Thyroid gland (tissue), 4 donors: ENCODE measurements at regions not wholly inside any gene's neighbourhood (a gene's known extent, or its start where the extent isn't known, plus 50 kb on each side); places are given as distances from the start of the nearest gene placed in this dataset.

Experiments used
- DNase-seq, 2 donors: peaks; one replicate each; pipeline ENCODE4 v3.0.0-alpha.2; 2019
- H3K27ac ChIP-seq, 3 donors: fragments of 200-600 bp; sonication (generic); 1 replicate in 2 of 3; 2 replicates in 1 of 3; pipeline ENCODE4 v1.5.1; 2016 to 2019; ENCODE audit warnings: mild to moderate bottlenecking in 1 of 3, moderate library complexity in 1 of 3
- H3K27me3 ChIP-seq: fragments of 200-600 bp; sonication (generic); one replicate; pipeline ENCODE4 v1.5.1; 2019
- H3K36me3 ChIP-seq, 2 donors: fragments of 200-600 bp; sonication (generic); one replicate each; pipeline ENCODE4 v1.5.1; 2016 to 2019
- H3K4me1 ChIP-seq, 2 donors: fragments of 200-600 bp; sonication (generic); one replicate each; pipeline ENCODE4 v1.5.1; 2017 to 2019
- H3K4me3 ChIP-seq, 3 donors: fragments of 200-600 bp; sonication (generic); replicated peaks in 1 of 3; 1 replicate in 2 of 3; 2 replicates in 1 of 3; pipeline ENCODE4 v1.5.1; 2016; ENCODE audit warnings: mild to moderate bottlenecking in 1 of 3
- H3K9me3 ChIP-seq: fragments of 200-600 bp; sonication (generic); one replicate; pipeline ENCODE4 v1.5.1; 2017
- CTCF ChIP-seq, 6 experiments: fragments of 200-600 bp in 3 of 6; fragments of 450-650 bp in 3 of 6; sonication (generic) in 3 of 6; IDR thresholded peaks; one replicate each; pipeline ENCODE4 v1.5.1; 2016 to 2019; ENCODE audit warnings: antibody characterized with exemption in 6 of 6, mild to moderate bottlenecking in 2 of 6, inconsistent platforms in 1 of 6, moderate library complexity in 1 of 6
- POLR2A ChIP-seq, 2 donors: fragments of 450-650 bp; IDR thresholded peaks; one replicate each; pipeline ENCODE4 v1.6.1; 2017; ENCODE audit warnings: antibody characterized with exemption in 2 of 2, mild to moderate bottlenecking in 2 of 2, moderate library complexity in 1 of 2
- WGBS, 2 donors: methylation state at CpG; one replicate each; pipeline ENCODE4 v1.1.5; 2017; 5-methylcytosine and 5-hydroxymethylcytosine counted together
- intact Hi-C: fragments of 100-400 bp; cut with DNase I; formaldehyde crosslinking; loops from one replicate; pipeline ENCODE4 v1.15.1; 2023

- H3K4me1 ChIP-seq: peaks cover 0 to 4% of the 10 kb centered on the region in 2 donors
- TF ChIP-seq CTCF (IDR thresholded peaks at IDR 0.05): no peak
- no peak for TF ChIP-seq POLR2A (IDR thresholded peaks at IDR 0.05)
- H3K9me3 ChIP-seq: no peaks in the 10 kb centered on the region
- no peak overlapping the region for H3K4me3 ChIP-seq
- H3K36me3 ChIP-seq: no peaks in the 10 kb centered on the region
- peak in 1 of 2 donors; percentile 5 for DNase-seq
- intact Hi-C loops: no loop called here
- 56 to 71% methylated on average over 6 of the region's 6 CpGs for WGBS, 2 donors
- no peak overlapping the region for H3K27ac ChIP-seq
- H3K27me3 ChIP-seq: no peaks in the 10 kb centered on the region
Measured at GRCh38 chr17:69828087-69828486, 246.9 kb upstream of the KCNJ16 start.

- Histone ChIP-seq H3K4me1 (no peaks in the 10 kb centered on the region), H3K4me3 (no peak overlapping the region), H3K27ac (no peak overlapping the region), H3K36me3 (no peaks in the 10 kb centered on the region), H3K9me3 (no peaks in the 10 kb centered on the region), H3K27me3 (no peaks in the 10 kb centered on the region)
- TF ChIP-seq POLR2A (IDR thresholded peaks at IDR 0.05) (no peak), CTCF (IDR thresholded peaks at IDR 0.05) (no peak)
- DNase-seq: no peak
- 83 to 90% methylated on average over 2 of the region's 2 CpGs for WGBS, 2 donors
- intact Hi-C loops: no loop called here
Measured at GRCh38 chr17:69834494-69834893, 240.5 kb upstream of the KCNJ16 start.

DNA sequence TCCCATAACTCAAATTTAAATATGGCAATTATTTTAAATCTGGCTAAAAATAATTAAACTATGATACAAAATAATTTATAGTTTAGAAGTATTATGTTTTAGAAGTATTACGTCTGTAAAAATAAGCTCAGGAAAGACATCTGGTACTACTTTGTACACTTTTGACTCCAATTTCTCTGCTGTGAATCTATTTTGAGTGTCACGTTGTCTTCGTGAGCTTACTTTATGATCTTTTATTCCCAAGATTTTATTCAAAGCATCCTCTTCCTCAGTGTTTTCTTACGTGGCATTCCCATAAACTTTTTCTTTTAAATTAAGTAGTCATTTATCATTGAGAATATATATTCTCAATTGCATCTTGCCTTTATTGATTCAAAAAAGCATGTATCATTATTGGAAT, 223.3 kb upstream of the KCNJ16 start:
- Histone ChIP-seq H3K4me3 (no peak overlapping the region), H3K27me3 (no peaks in the 10 kb centered on the region), H3K4me1 (no peaks in the 10 kb centered on the region), H3K27ac (no peak overlapping the region), H3K9me3 (no peaks in the 10 kb centered on the region), H3K36me3 (no peaks in the 10 kb centered on the region)
- no peak for TF ChIP-seq CTCF (IDR thresholded peaks at IDR 0.05)
- TF ChIP-seq POLR2A (IDR thresholded peaks at IDR 0.05): no peak
- 91 to 92% methylated on average over 4 of the region's 4 CpGs for WGBS, 2 donors
- intact Hi-C loops: no loop called here
- DNase-seq: no peak

DNA sequence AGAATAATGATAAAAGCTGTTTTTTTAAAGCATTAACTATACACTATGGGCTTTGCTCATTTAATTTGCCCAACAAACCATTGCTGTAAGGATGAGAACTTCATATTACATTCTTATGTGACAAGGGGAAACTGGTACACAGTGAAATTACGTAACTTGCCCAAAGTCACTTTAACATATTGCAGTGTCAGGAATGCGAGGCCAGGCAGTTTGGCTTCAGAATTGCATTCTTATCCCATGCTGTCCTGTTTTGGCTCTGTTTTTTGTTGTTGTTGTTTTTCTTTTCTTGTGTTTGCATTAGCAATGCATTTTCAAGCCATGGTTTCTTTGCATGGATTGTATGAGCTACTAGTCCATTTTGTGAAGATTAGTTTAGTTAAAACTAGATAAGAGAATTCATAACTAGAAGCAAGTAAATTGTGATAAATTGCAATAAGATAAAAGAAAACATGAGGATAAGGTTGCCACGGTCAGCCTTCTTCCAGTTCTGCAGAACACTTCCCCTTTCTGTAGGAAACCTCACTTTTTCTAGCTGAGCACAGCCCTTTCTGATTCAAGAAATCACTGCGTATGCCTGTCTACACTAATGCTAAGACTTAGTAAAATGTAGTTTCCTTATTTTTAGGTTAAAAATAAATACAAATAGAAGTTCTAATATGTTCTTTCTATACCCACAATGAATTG, 221.3 kb upstream of the KCNJ16 start:
- no peak for DNase-seq
- intact Hi-C loops: no loop called here
- H3K4me3 ChIP-seq: no peak overlapping the region
- no peaks in the 10 kb centered on the region for H3K4me1 ChIP-seq
- H3K9me3 ChIP-seq: no peaks in the 10 kb centered on the region
- H3K27ac ChIP-seq: no peak overlapping the region
- WGBS, 2 donors: 79 to 81% methylated on average over 4 of the region's 4 CpGs
- H3K27me3 ChIP-seq: no peaks in the 10 kb centered on the region
- TF ChIP-seq POLR2A (IDR thresholded peaks at IDR 0.05) (no peak), CTCF (IDR thresholded peaks at IDR 0.05) (no peak)
- no peaks in the 10 kb centered on the region for H3K36me3 ChIP-seq

DNA sequence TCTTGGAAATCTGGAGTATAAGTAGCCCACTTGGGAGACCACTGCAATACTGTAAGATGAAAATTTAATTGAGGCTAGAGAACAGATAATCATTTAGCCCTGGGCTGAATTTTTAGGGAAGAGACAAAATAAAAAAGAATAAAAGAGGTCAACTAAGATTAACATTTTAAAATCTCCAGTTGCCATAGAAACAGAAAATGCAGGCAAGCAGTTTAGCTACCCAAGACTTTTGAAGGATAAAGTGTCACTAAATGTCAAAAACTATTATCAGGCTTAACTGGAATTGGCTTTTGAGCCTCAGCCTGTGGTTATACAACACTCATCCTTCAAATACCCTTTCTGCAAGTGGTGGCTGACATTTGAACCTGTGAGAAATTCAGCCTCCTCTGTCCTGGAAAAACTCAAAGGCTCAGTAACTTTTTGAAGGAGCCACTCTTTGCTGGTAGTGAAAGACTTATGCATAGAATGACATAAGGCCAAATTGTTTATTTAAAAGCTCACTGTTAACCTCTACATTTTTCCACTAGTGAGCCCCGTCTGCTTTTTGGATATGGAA, 220.7 kb upstream of the KCNJ16 start:
- Histone ChIP-seq H3K9me3 (no peaks in the 10 kb centered on the region), H3K27ac (no peak overlapping the region), H3K4me1 (no peaks in the 10 kb centered on the region), H3K4me3 (no peak overlapping the region), H3K27me3 (no peaks in the 10 kb centered on the region), H3K36me3 (no peaks in the 10 kb centered on the region)
- TF ChIP-seq POLR2A (IDR thresholded peaks at IDR 0.05) (no peak), CTCF (IDR thresholded peaks at IDR 0.05) (no peak)
- no peak for DNase-seq
- 47 to 63% methylated on average over 1 of the region's 1 CpG for WGBS, 2 donors
- intact Hi-C loops: no loop called here
